ENCODE measurements at regions not wholly inside any gene's neighbourhood (a gene's known extent, or its start where the extent isn't known, plus 50 kb on each side); places are given as distances from the start of the nearest gene placed in this dataset.
A peak's percentile ranks its signal among the peaks of the same experiment; 100 is the strongest.
"Not testable (repeated sequence)": the region's sequence is repeated elsewhere in the genome, so short reads cannot be mapped to it uniquely, and the experiment has no call there.

DNA sequence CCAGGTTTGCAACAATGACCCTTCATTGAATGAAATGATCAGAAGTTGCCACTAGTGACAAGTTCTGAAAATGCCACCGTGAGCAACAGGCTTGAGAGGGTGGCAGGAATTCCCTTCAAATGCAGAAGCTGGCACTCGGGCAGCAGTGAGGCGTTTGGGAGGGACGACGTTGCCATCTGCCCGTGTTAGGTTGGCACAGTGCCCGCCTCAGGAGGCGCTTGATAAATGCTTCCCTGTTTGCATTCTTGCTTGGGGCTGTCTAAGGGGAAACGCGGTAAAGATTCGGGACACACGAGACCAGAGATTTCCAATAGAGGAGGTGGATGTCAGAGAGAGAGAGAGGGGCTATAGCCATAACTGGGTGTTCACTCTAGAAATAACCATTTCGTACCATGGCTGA, 101.9 kb downstream of the TEX29 start:
- DNase-seq, result no peak
- Mint-ChIP-seq H3K27ac (no peak overlapping the region), H3K4me3 (no peak overlapping the region), H3K9me3 (no peaks in the 10 kb centered on the region), H3K27me3 (peaks cover 4% of the 10 kb centered on the region), H3K36me3 (no peaks in the 10 kb centered on the region), H3K4me1 (no peaks in the 10 kb centered on the region)
- CTCF ChIA-PET, result no interaction called here

DNA sequence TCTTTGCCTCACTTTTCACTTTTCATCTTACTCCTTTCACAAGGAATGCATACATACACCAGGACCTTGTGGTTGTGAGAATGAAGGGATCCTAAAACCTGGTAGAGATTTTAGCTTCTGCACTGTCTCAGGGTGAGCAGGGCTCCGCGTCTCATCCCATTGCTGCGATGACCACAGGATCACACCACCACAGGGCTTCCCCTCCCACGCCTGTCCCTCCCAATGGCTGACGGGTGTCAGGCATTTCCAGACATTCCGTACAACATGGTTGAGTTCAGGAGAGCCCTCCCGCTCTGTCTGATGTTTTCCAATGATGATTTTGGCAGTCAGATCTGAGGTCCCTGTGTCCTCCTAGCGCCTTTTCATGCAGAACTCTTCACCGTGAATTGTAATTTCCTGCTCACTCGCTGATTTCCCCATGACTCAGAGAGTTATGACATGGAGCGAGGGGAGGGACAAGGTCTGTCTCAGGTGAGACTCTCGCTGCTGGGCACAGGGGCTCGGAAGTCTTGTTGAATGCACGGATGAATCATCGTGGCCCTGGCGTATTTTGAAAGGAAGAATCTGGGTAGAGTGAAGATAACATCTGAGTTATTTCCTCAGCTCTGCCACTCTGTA, 102.8 kb downstream of the TEX29 start:
- H3K4me3 Mint-ChIP-seq, result no peak overlapping the region
- CTCF ChIA-PET, result no interaction called here
- H3K36me3 Mint-ChIP-seq, result no peaks in the 10 kb centered on the region

DNA sequence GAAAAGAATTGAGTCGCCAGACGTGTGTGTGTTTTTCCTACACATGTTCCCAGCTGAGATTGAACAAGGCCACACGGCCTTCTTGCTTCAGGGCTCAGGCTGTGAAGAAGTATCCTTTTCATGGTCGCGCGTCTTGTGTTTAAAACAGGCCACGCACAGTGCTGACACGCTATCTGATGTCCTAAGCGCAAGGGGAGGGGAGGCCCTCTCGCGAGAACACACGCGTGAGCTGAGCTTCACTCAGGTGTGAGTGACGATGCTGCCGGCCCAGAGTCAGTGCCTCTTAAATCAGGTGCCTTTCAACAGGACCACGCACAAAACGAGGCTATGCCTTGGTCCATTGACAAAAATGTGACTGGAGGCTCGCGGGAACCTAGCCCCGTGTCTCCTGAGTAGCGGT, 103.7 kb downstream of the TEX29 start:
- CTCF ChIA-PET, result no interaction called here
- H3K27me3 Mint-ChIP-seq, result peaks cover 2% of the 10 kb centered on the region
- no peaks in the 10 kb centered on the region for H3K9me3 Mint-ChIP-seq
- no peaks in the 10 kb centered on the region for H3K36me3 Mint-ChIP-seq
- DNase-seq, result no peak
- no peak overlapping the region for H3K4me3 Mint-ChIP-seq
- H3K27ac Mint-ChIP-seq, result no peak overlapping the region
- no peaks in the 10 kb centered on the region for H3K4me1 Mint-ChIP-seq

More for the DNA sequence above, 102.8 kb downstream of the TEX29 start:
- H3K9me3 Mint-ChIP-seq, result no peaks in the 10 kb centered on the region
- H3K27me3 Mint-ChIP-seq, result peaks cover 1% of the 10 kb centered on the region
- DNase-seq, result no peak
- H3K27ac Mint-ChIP-seq, result no peak overlapping the region
- H3K4me1 Mint-ChIP-seq, result no peaks in the 10 kb centered on the region

DNA sequence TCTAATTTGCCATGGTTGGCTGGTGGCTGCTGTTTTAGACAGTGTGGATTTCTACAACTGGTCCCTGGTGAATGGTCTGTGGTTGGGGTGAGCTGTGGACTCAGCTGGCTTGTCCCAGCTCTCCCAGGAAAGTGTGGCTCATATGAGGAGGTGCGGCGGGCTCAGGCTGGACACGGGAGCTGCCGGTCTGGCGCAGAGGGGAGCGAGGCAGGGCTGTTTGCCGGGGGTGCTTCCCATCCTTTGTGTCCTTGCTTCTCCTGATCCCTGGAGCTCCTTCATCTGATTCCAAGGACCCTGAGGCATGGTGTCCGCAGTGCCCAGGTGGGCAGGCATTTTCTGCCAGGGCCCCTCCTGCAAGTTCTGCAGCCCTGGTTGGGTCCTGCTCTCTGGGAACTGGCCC, 104.9 kb downstream of the TEX29 start:
- H3K27ac Mint-ChIP-seq, result no peak overlapping the region
- no peaks in the 10 kb centered on the region for H3K4me1 Mint-ChIP-seq
- no peak overlapping the region for H3K4me3 Mint-ChIP-seq
- DNase-seq, result no peak
- H3K36me3 Mint-ChIP-seq, result no peaks in the 10 kb centered on the region
- H3K9me3 Mint-ChIP-seq, result no peaks in the 10 kb centered on the region
- H3K27me3 Mint-ChIP-seq, result peaks cover 6% of the 10 kb centered on the region
- CTCF ChIA-PET, result no interaction called here

DNA sequence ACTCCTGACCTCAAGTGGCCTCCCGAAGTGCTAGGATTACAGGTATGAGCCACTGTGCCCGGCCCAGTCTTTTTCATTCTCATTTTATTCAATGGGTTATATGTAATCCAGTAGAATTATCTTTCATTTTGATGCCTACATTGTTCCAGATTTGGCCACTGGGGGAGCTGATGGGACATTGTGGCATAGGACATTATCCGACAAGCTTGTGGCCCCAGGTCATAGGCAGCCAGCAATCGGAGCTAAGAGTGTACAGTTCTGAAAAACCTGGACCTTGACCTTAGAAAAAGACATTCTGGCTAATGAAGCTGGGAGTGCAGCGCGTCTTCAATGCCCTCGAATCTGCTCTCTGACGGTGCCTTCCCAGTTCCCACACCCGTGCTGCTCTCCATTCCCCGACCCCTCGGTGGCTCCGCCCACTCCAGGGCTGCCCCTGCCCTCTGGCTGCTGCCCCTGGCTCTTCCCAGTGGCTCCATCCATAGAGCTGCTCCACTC, 108.7 kb downstream of the TEX29 start:
- no peaks in the 10 kb centered on the region for H3K36me3 Mint-ChIP-seq
- H3K9me3 Mint-ChIP-seq, result no peaks in the 10 kb centered on the region
- no peaks in the 10 kb centered on the region for H3K4me1 Mint-ChIP-seq
- CTCF ChIA-PET, result interaction anchor here (0.7 to 2.6 kb wide), 8 partner anchors 8 to 361 kb away, joined by 3 to 16 read pairs (median 4); no protein-coding TSS in a partner anchor
- no peak overlapping the region for H3K27ac Mint-ChIP-seq
- peak; percentile 64 for DNase-seq
- peaks cover 12% of the 10 kb centered on the region for H3K27me3 Mint-ChIP-seq
- no peak overlapping the region for H3K4me3 Mint-ChIP-seq

DNA sequence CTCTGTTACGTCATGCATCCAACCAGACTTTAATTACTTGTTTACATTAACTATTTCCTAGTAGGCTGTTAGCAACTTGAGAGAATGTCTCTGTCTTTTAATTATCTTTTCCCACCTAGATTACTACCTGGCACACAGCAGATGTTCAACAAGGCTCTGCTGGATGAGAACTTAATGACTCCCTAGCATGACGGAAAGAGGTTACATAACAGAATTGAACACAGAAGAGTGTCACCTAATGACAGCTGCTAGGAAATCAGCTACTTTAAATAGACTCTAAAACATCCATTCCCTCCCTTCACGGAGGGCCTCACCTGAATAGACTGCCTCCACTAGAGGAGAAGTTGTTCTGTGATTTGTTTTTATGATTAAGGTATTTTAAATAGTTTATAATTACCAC, 110.8 kb downstream of the TEX29 start:
- CTCF ChIA-PET, result interaction anchor here (2.6 kb wide), 1 partner anchor 9 kb away, joined by 12 read pairs; no protein-coding TSS in a partner anchor
- H3K27ac Mint-ChIP-seq, result no peak overlapping the region
- H3K4me3 Mint-ChIP-seq, result no peak overlapping the region

DNA sequence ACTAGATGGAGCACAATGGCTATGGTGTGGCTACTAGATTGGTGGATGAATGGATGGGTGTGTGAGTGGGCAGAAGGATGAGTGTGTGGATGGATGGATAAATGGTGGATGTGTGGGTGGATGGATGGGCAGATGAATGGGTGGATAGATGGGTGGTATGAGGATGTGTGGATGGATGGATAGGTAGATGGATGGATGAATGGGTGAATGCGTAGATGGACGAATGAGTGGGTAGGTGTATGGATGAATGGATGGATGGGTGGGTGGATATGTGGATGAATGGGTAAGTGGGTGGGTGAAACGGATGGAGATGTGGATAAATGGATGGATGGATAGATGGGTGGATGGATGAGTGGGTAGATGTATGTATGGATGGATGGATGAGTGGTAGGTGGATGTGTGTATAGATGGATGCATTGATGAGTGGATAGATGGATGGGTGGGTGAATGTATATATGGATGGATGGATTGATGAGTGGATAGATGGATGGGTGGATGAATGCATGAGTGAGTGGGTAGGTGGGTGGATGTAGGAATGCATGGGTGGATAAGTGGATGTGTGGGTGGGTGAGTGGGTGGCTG, 114.2 kb downstream of the TEX29 start:
- H3K36me3 Mint-ChIP-seq, result no peaks in the 10 kb centered on the region
- no peak overlapping the region for H3K4me3 Mint-ChIP-seq
- no peaks in the 10 kb centered on the region for H3K9me3 Mint-ChIP-seq
- H3K27ac Mint-ChIP-seq, result no peak overlapping the region
- CTCF ChIA-PET, result no interaction called here
- DNase-seq, result no peak
- no peaks in the 10 kb centered on the region for H3K4me1 Mint-ChIP-seq
- H3K27me3 Mint-ChIP-seq, result peaks cover 6% of the 10 kb centered on the region

More for the DNA sequence above, 110.8 kb downstream of the TEX29 start:
- Mint-ChIP-seq H3K36me3 (no peaks in the 10 kb centered on the region), H3K4me1 (no peaks in the 10 kb centered on the region), H3K9me3 (no peaks in the 10 kb centered on the region), H3K27me3 (peaks cover 12% of the 10 kb centered on the region)
- no peak for DNase-seq

DNA sequence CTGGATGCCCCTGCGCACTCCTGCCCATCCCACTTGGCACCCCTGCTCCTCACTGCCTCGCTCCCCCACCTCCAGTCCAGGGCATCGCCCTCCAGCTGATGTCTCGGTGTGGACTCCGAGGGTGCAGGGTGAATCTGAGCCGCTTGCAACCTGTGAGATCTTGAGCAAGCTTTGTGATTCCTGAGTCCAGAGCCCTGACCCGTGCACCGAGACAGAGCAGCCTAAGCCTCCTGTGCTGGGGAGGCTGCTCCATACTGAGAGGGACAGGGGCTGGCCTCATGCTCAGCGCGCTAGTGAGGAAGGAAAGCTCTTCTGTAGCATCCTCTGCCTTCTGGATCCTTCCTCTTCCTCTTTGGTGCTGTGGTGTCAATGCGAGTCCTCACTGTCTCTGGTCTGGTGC, 116.0 kb downstream of the TEX29 start:
- no peaks in the 10 kb centered on the region for H3K9me3 Mint-ChIP-seq
- CTCF ChIA-PET, result no interaction called here

DNA sequence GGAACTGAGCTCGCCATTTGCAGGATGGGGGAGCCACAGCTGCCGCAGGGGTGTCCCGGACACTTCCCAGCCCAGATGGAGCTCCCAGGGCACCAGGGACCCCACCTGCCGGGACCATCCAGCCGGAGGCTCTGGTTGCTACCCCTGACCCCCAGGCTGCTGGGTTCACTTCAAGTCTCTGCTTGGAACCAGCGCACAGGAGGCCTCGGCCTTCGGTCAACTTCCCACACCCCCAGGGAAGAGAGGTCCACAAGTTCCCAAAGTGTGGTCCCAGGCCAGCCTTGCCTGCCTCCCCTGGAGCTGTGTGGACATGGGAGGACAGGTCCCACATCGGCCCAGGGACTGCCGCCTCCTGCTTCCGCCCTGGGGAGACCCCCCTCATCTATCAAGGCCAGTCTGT, 117.0 kb downstream of the TEX29 start:
- Mint-ChIP-seq H3K27me3 (no peaks in the 10 kb centered on the region), H3K4me1 (no peaks in the 10 kb centered on the region), H3K36me3 (no peaks in the 10 kb centered on the region), H3K4me3 (no peak overlapping the region), H3K27ac (no peak overlapping the region), H3K9me3 (no peaks in the 10 kb centered on the region)
- DNase-seq, result no peak
- CTCF ChIA-PET, result interaction anchor here (1.2 kb wide), 1 partner anchor 8 kb away, joined by 3 read pairs; no protein-coding TSS in a partner anchor

More for the DNA sequence above, 116.0 kb downstream of the TEX29 start:
- Mint-ChIP-seq H3K36me3 (no peaks in the 10 kb centered on the region), H3K27ac (no peak overlapping the region), H3K4me1 (no peaks in the 10 kb centered on the region), H3K4me3 (no peak overlapping the region), H3K27me3 (no peaks in the 10 kb centered on the region)
- DNase-seq, result no peak

DNA sequence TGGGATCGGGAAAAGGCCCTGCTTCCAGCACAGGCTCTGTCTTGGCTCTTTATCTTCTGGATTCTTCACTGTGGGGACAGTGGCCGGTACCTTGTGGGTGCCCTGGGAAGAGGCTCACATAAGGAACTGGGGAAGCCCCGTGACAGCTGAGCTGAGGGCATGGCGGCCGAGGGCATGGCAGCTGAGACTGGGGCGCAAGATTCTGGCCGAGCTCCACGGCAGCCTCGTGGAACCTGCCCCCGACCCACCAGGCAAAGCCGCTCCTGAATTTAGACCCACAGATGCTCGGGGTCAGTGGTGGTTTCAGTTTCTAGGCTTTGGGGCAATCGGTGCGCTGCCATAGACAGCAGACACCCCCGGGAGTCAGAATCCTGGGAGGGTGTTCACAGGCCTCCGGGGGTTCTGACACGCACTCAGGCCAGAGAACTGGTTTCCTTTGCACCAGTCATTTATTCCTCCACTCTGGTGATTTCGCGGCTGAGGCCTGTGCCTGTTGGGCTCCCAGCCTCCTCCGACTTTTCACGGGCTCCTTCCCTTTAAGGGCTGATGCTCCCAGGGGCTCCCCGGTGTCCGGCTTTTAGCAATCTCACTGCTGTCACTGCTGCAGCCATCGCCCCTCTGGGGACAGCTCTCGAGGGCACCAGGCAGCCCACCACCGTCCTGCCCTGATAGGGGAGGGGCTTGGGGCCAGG, 117.6 kb downstream of the TEX29 start:
- no peaks in the 10 kb centered on the region for H3K36me3 Mint-ChIP-seq
- H3K9me3 Mint-ChIP-seq, result no peaks in the 10 kb centered on the region
- H3K27ac Mint-ChIP-seq, result no peak overlapping the region
- no peak for DNase-seq
- H3K4me1 Mint-ChIP-seq, result no peaks in the 10 kb centered on the region
- H3K4me3 Mint-ChIP-seq, result no peak overlapping the region
- no peaks in the 10 kb centered on the region for H3K27me3 Mint-ChIP-seq
- CTCF ChIA-PET, result interaction anchor here (1.1 to 1.2 kb wide), 2 partner anchors 9 to 26 kb away, joined by 3 read pairs; no protein-coding TSS in a partner anchor

DNA sequence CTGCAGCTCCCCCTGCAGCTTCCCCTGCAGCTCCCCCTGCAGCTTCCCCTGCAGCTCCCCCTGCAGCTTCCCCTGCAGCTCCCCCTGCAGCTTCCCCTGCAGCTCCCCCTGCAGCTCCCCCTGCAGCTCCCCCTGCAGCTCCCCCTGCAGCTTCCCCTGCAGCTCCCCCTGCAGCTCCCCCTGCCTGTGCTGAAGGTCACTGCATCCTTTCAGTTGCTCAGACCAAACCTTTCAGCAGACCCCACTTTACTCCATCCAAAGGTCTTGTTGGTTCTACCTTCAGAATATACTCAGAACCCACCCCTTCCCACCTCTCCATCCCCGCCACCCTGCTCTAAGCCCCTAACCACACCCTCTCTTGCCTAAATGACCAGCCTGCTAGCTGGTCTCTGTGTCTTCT, 120.0 kb downstream of the TEX29 start:
- H3K4me3 Mint-ChIP-seq, H3K27ac Mint-ChIP-seq, H3K27me3 Mint-ChIP-seq, H3K9me3 Mint-ChIP-seq, H3K36me3 Mint-ChIP-seq, H3K4me1 Mint-ChIP-seq, DNase-seq: not testable (repeated sequence)
- CTCF ChIA-PET, result interaction anchor here (0.6 to 2.2 kb wide), 5 partner anchors 11 to 373 kb away, joined by 3 to 12 read pairs (median 4); no protein-coding TSS in a partner anchor

DNA sequence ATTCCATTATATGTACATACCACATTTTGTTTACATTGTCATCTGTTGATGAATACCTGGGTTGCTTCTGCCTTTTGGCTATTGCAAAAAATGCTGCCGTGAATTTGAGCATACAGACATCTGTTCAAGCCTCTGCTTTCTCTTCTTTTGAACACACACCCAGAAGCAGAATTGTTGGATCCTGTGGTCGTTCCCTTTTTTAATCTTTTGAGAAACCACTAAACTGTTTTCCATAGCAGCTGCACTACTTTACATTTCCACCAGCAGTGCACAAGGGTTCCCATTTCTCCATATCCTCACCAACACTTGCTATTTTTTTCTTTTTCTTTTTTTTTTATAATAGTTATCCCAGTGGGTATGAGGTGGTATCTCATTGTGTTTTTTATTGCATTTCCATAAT, 123.5 kb downstream of the TEX29 start:
- no peaks in the 10 kb centered on the region for H3K36me3 Mint-ChIP-seq
- H3K27me3 Mint-ChIP-seq, result peaks cover 9% of the 10 kb centered on the region
- no peak overlapping the region for H3K4me3 Mint-ChIP-seq
- peaks cover 4% of the 10 kb centered on the region for H3K9me3 Mint-ChIP-seq
- DNase-seq, result no peak
- no peak overlapping the region for H3K27ac Mint-ChIP-seq
- CTCF ChIA-PET, result no interaction called here
- peaks cover 3% of the 10 kb centered on the region for H3K4me1 Mint-ChIP-seq

DNA sequence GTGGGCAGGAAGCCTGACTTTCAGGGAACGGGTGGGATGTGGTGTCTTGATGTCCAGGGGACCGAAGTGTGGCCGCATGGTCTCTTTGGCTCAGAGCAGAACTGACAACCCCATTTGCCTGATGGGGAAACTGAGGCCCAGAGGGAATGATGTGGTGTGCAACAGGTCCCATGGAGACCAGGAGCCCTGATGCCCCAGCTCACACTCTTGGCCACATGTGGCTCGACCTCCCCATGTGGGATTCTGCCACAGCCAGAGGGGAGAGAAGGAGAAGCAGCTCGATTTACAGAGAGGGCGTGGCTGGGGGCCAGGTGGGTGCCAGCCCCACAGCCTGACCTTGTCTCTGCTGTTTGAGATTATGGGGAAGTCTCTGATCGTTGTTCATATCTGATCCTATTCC, 128.1 kb downstream of the TEX29 start:
- Mint-ChIP-seq H3K9me3 (peaks cover 4% of the 10 kb centered on the region), H3K27me3 (peaks cover 13% of the 10 kb centered on the region), H3K4me1 (peaks cover 3% of the 10 kb centered on the region), H3K4me3 (no peak overlapping the region), H3K36me3 (no peaks in the 10 kb centered on the region), H3K27ac (no peak overlapping the region)
- DNase-seq, result no peak
- CTCF ChIA-PET, result no interaction called here

DNA sequence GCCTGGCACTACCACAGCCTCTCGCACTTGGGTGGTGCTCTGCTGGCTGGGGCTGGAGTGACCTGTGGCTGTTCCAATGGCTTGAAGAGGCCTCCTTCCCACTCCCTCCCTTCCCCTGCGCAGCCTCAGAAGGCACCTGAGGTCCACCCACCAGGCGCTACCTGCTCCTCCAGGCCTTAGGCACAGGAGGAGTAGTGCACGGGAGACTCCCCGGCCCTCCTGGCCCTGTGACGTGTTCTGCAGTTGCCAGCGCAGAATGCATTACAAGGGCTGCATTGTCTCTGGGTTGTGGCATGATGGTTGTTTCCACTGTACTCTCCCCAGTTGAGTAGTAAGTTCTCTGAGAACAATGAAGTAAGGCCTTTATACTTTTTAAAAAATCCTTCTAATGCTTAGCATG, 128.6 kb downstream of the TEX29 start:
- H3K27me3 Mint-ChIP-seq, result peaks cover 13% of the 10 kb centered on the region
- H3K27ac Mint-ChIP-seq, result no peak overlapping the region
- peaks cover 3% of the 10 kb centered on the region for H3K4me1 Mint-ChIP-seq
- peaks cover 4% of the 10 kb centered on the region for H3K9me3 Mint-ChIP-seq
- no peaks in the 10 kb centered on the region for H3K36me3 Mint-ChIP-seq
- CTCF ChIA-PET, result no interaction called here
- DNase-seq, result no peak
- H3K4me3 Mint-ChIP-seq, result no peak overlapping the region

DNA sequence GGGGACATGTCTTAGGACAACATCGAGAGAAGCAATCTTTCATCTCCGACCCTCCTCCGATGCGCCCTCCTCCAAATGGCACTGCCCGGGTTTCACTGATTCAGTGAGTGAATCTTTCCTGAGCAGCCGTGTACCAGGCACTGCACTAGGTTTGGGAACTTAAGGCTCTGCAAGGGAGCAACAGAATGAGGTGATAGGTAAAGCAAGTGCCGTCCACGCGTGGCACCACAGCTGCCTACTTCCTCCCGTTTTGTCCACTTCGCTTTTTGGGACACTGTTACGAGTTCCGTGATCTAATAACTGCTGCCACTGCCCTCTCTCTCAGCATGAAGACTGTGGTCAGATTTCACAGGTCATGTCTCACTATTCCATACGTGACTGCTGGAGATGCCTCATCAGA, 131.0 kb downstream of the TEX29 start:
- Mint-ChIP-seq H3K36me3 (no peaks in the 10 kb centered on the region), H3K27ac (no peak overlapping the region), H3K9me3 (peaks cover 4% of the 10 kb centered on the region), H3K4me1 (peaks cover 3% of the 10 kb centered on the region), H3K4me3 (no peak overlapping the region), H3K27me3 (peaks cover 13% of the 10 kb centered on the region)
- DNase-seq, result no peak
- CTCF ChIA-PET, result interaction anchor here (1.4 kb wide), 1 partner anchor 11 kb away, joined by 4 read pairs; no protein-coding TSS in a partner anchor
